ENCODE measurements at regions not wholly inside any gene's neighbourhood (a gene's known extent, or its start where the extent isn't known, plus 50 kb on each side); places are given as distances from the start of the nearest gene placed in this dataset.

DNA sequence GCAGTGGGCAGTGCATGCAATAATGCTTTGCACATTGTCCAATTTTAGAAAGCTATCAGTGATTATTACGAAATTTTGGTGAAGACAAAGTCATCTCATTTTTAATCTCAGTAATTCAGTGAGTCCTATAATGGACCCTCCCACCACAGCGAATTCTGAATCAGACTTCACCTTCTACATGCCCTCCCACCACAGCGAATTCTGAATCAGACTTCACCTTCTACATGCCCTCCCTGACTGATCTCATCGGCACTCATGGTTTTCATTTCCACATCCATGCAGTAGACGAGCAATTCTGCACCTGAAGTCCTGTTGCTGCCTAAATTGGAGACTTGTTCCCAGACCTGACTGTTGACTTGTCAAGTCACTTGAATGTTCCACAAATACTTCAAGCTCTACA is 522.3 kb downstream of the EIPR1 start:
- Histone ChIP-seq H3K9me3 (ENCODE audit: low read length) (no peaks in the 10 kb centered on the region), H3K36me3 (ENCODE audit: insufficient read depth, low read length) (no peaks in the 10 kb centered on the region), H3K27ac (ENCODE audit: low read depth, low read length, poor library complexity, severe bottlenecking) (no peak overlapping the region), H3K4me3 (ENCODE audit: low read depth, low read length, poor library complexity, severe bottlenecking) (no peak overlapping the region), H3K4me1 (ENCODE audit: insufficient read depth, low read length, poor library complexity, severe bottlenecking) (no peaks in the 10 kb centered on the region), H2AFZ (ENCODE audit: low read length) (no peak overlapping the region), H3K79me2 (ENCODE audit: insufficient read depth, low read depth, low read length) (no peaks in the 10 kb centered on the region), H3K4me2 (ENCODE audit: low read length) (no peak overlapping the region), H3K9me2 (ENCODE audit: insufficient read depth, low read length) (no peaks in the 10 kb centered on the region), H4K20me1 (ENCODE audit: insufficient read depth, low read length) (no peaks in the 10 kb centered on the region)
- BruUV-seq (replicated peaks), result no TSS peak
- intact Hi-C loops (cut with micrococcal nuclease; ENCODE audit: unreplicated experiment), result no loop called here
- TF ChIP-seq EZH2phosphoT487 (IDR thresholded peaks at IDR 0.05; ENCODE audit: borderline replicate concordance, low read depth, low read length) (no peak), CTCF (conservative IDR thresholded peaks at IDR 0.05; ENCODE audit: low read length) (no peak)
- CTCF ChIA-PET (ENCODE audit: unreplicated experiment), result interaction anchor here (0.6 kb wide), 1 partner anchor 9 kb away, joined by 3 read pairs; no protein-coding TSS in a partner anchor
- DNase-seq (ENCODE audit: low spot score), result no peak
- POLR2A ChIA-PET, result no interaction called here

GRCh38 chr2:2853346-2853745 is 522.3 kb upstream of the MYT1L start:
- TF ChIP-seq CTCF (conservative IDR thresholded peaks at IDR 0.05; ENCODE audit: low read length) (no peak), EZH2phosphoT487 (IDR thresholded peaks at IDR 0.05; ENCODE audit: borderline replicate concordance, low read depth, low read length) (no peak)
- intact Hi-C loops (cut with micrococcal nuclease; ENCODE audit: unreplicated experiment), result no loop called here
- CTCF ChIA-PET (ENCODE audit: unreplicated experiment), result no interaction called here

GRCh38 chr2:2851806-2852777 is 521.0 kb upstream of the MYT1L start:
- Histone ChIP-seq H3K36me3 (ENCODE audit: insufficient read depth, low read length) (no peaks in the 10 kb centered on the region), H3K27ac (ENCODE audit: low read depth, low read length, poor library complexity, severe bottlenecking) (no peak overlapping the region), H3K4me1 (ENCODE audit: insufficient read depth, low read length, poor library complexity, severe bottlenecking) (no peaks in the 10 kb centered on the region), H3K9me3 (ENCODE audit: low read length) (no peaks in the 10 kb centered on the region), H3K79me2 (ENCODE audit: insufficient read depth, low read depth, low read length) (no peaks in the 10 kb centered on the region), H3K4me3 (ENCODE audit: low read depth, low read length, poor library complexity, severe bottlenecking) (no peak overlapping the region), H3K9me2 (ENCODE audit: insufficient read depth, low read length) (no peaks in the 10 kb centered on the region), H3K4me2 (ENCODE audit: low read length) (no peak overlapping the region), H2AFZ (ENCODE audit: low read length) (no peak overlapping the region), H4K20me1 (ENCODE audit: insufficient read depth, low read length) (no peaks in the 10 kb centered on the region)
- ChIA-PET CTCF (ENCODE audit: unreplicated experiment) (no interaction called here), POLR2A (no interaction called here)
- DNase-seq (ENCODE audit: low spot score), result no peak
- TF ChIP-seq EZH2phosphoT487 (IDR thresholded peaks at IDR 0.05; ENCODE audit: borderline replicate concordance, low read depth, low read length), result no peak
- TF ChIP-seq CTCF (conservative IDR thresholded peaks at IDR 0.05; ENCODE audit: low read length), result no peak
- BruUV-seq (replicated peaks), result no TSS peak
- intact Hi-C loops (cut with micrococcal nuclease; ENCODE audit: unreplicated experiment), result no loop called here

More at GRCh38 chr2:2853346-2853745, 522.3 kb upstream of the MYT1L start:
- Histone ChIP-seq H3K36me3 (ENCODE audit: insufficient read depth, low read length) (no peaks in the 10 kb centered on the region), H3K9me3 (ENCODE audit: low read length) (no peaks in the 10 kb centered on the region), H4K20me1 (ENCODE audit: insufficient read depth, low read length) (no peaks in the 10 kb centered on the region), H3K79me2 (ENCODE audit: insufficient read depth, low read depth, low read length) (no peaks in the 10 kb centered on the region), H3K9me2 (ENCODE audit: insufficient read depth, low read length) (no peaks in the 10 kb centered on the region), H3K27ac (ENCODE audit: low read depth, low read length, poor library complexity, severe bottlenecking) (no peak overlapping the region), H2AFZ (ENCODE audit: low read length) (no peak overlapping the region), H3K4me1 (ENCODE audit: insufficient read depth, low read length, poor library complexity, severe bottlenecking) (no peaks in the 10 kb centered on the region), H3K4me3 (ENCODE audit: low read depth, low read length, poor library complexity, severe bottlenecking) (no peak overlapping the region), H3K4me2 (ENCODE audit: low read length) (no peak overlapping the region)
- no peak for DNase-seq (ENCODE audit: low spot score)
- POLR2A ChIA-PET, result interaction anchor here (0.6 kb wide), 1 partner anchor 861 kb away, joined by 3 read pairs; no protein-coding TSS in a partner anchor
- no TSS peak for BruUV-seq (replicated peaks)
